SU-DHL-6 (cell line): ENCODE measurements at regions not wholly inside any gene's neighbourhood (a gene's known extent, or its start where the extent isn't known, plus 50 kb on each side); places are given as distances from the start of the nearest gene placed in this dataset.

ENCODE experiments used
- CTCF ChIP-seq: fragments of 200-600 bp; sonication (generic); IDR thresholded peaks from one replicate; pipeline ENCODE4 v1.5.1; 2017; ENCODE audit warnings: antibody characterized with exemption, mild to moderate bottlenecking, low read length, moderate library complexity; ENCODE audit not compliant: insufficient read depth, poor library complexity, severe bottlenecking
- EZH2phosphoT487 ChIP-seq: fragments of 200-600 bp; sonication (generic), shearing (Covaris generic); conservative IDR thresholded peaks from 2 replicates; pipeline ENCODE4 v1.6.1; 2018; ENCODE audit warnings: mild to moderate bottlenecking, antibody characterized with exemption, low read length, moderate library complexity, mixed read lengths

- TF ChIP-seq CTCF = no peak
- no peak for TF ChIP-seq EZH2phosphoT487
Measured at GRCh38 chr7:32161708-32162107, 91.5 kb upstream of the PDE1C start.
